ENCODE measurements at regions not wholly inside any gene's neighbourhood (a gene's known extent, or its start where the extent isn't known, plus 50 kb on each side); places are given as distances from the start of the nearest gene placed in this dataset.
"Not testable (repeated sequence)": the region's sequence is repeated elsewhere in the genome, so short reads cannot be mapped to it uniquely, and the experiment has no call there.

- no peak for DNase-seq (ENCODE audit: low spot score)
Observed at GRCh38 chr2:183532514-183532913, 408.3 kb downstream of the NUP35 start.

- no peak for DNase-seq (ENCODE audit: low spot score)
Observed at GRCh38 chr2:183533021-183533420, 408.8 kb downstream of the NUP35 start.

- no peak for DNase-seq (ENCODE audit: low spot score)
Observed at GRCh38 chr2:183536290-183536689, 412.0 kb downstream of the NUP35 start.

GRCh38 chr2:183536714-183537113, 412.5 kb downstream of the NUP35 start:
- no peak for DNase-seq (ENCODE audit: low spot score)

- peak; percentile 8 for DNase-seq (ENCODE audit: low spot score)
Observed at GRCh38 chr2:183541766-183542165, 417.5 kb downstream of the NUP35 start.

- no peak for DNase-seq (ENCODE audit: low spot score)
Observed at GRCh38 chr2:183542606-183543005, 418.4 kb downstream of the NUP35 start.

- DNase-seq (ENCODE audit: low spot score), result no peak
Observed at GRCh38 chr2:183543222-183543621, 419.0 kb downstream of the NUP35 start.

- DNase-seq (ENCODE audit: low spot score), result no peak
Observed at GRCh38 chr2:183543731-183544130, 419.5 kb downstream of the NUP35 start.

GRCh38 chr2:183546560-183547350, 422.5 kb downstream of the NUP35 start:
- not testable (repeated sequence) for DNase-seq (ENCODE audit: low spot score)

GRCh38 chr2:183552716-183553115, 428.5 kb downstream of the NUP35 start:
- no peak for DNase-seq (ENCODE audit: low spot score)

- no peak for DNase-seq (ENCODE audit: low spot score)
Observed at GRCh38 chr2:183564726-183565125, 440.5 kb downstream of the NUP35 start.

GRCh38 chr2:183575481-183575880, 451.2 kb downstream of the NUP35 start:
- no peak for DNase-seq (ENCODE audit: low spot score)

- DNase-seq (ENCODE audit: low spot score), result no peak
Observed at GRCh38 chr2:183579686-183580085, 455.4 kb downstream of the NUP35 start.

- no peak for DNase-seq (ENCODE audit: low spot score)
Observed at GRCh38 chr2:183592271-183592670, 468.0 kb downstream of the NUP35 start.

- DNase-seq (ENCODE audit: low spot score), result no peak
Observed at GRCh38 chr2:183594150-183594549, 469.9 kb downstream of the NUP35 start.

GRCh38 chr2:183597841-183598240, 473.6 kb downstream of the NUP35 start:
- no peak for DNase-seq (ENCODE audit: low spot score)

GRCh38 chr2:183604065-183604464, 479.8 kb downstream of the NUP35 start:
- DNase-seq (ENCODE audit: low spot score), result no peak

GRCh38 chr2:183605440-183605839, 481.2 kb downstream of the NUP35 start:
- DNase-seq (ENCODE audit: low spot score), result no peak

- no peak for DNase-seq (ENCODE audit: low spot score)
Observed at GRCh38 chr2:183606022-183606717, 481.9 kb downstream of the NUP35 start.

- DNase-seq (ENCODE audit: low spot score), result no peak
Observed at GRCh38 chr2:183606718-183607085, 482.5 kb downstream of the NUP35 start.

- DNase-seq (ENCODE audit: low spot score), result no peak
Observed at GRCh38 chr2:183607995-183608394, 483.8 kb downstream of the NUP35 start.

GRCh38 chr2:183608747-183609146, 484.5 kb downstream of the NUP35 start:
- DNase-seq (ENCODE audit: low spot score), result no peak

- no peak for DNase-seq (ENCODE audit: low spot score)
Observed at GRCh38 chr2:183610724-183611123, 486.5 kb downstream of the NUP35 start.

All from SW480 (cell line).